Right atrium auricular region (tissue), 2 donors: ENCODE measurements at regions not wholly inside any gene's neighbourhood (a gene's known extent, or its start where the extent isn't known, plus 50 kb on each side); places are given as distances from the start of the nearest gene placed in this dataset.

ENCODE experiments used
- DNase-seq: peaks from one replicate; pipeline ENCODE4 v3.0.0-alpha.2; 2019; ENCODE audit warnings: low spot score
- H3K27ac ChIP-seq, 2 donors: fragments of 200-600 bp; sonication (generic); 1 replicate in 1 of 2; 2 replicates in 1 of 2; pipeline ENCODE4 v1.5.1; 2016 to 2019
- H3K27me3 ChIP-seq, 2 donors: fragments of 200-600 bp; sonication (generic); one replicate each; pipeline versions ENCODE4 v1.5.1 to v1.6.0; 2017 to 2019
- H3K36me3 ChIP-seq: fragments of 200-600 bp; sonication (generic); one replicate; pipeline ENCODE4 v1.5.1; 2016
- H3K4me1 ChIP-seq, 2 donors: fragments of 200-600 bp; sonication (generic); one replicate each; pipeline versions ENCODE4 v1.5.1 to v1.6.0; 2017 to 2019
- H3K4me3 ChIP-seq, 2 donors: fragments of 200-600 bp; sonication (generic); 1 replicate in 1 of 2; 2 replicates in 1 of 2; pipeline ENCODE4 v1.5.1; 2017 to 2019; ENCODE audit warnings: mild to moderate bottlenecking in 1 of 2, moderate library complexity in 1 of 2
- H3K9me3 ChIP-seq, 2 donors: fragments of 200-600 bp; sonication (generic); one replicate each; pipeline ENCODE4 v1.5.1; 2019
- CTCF ChIP-seq, 2 donors: fragments of 200-600 bp; sonication (generic); IDR thresholded peaks; one replicate each; pipeline ENCODE4 v1.5.1; 2019; ENCODE audit warnings: antibody characterized with exemption in 2 of 2

GRCh38 chr12:39105111-39105510, 199.7 kb upstream of the CPNE8 start:
- DNase-seq: no peak

GRCh38 chr12:39103552-39104165, 198.3 kb upstream of the CPNE8 start:
- TF ChIP-seq CTCF (IDR thresholded peaks at IDR 0.05): peak; percentile 59 to 87
- no peak overlapping the region for H3K27ac ChIP-seq
- H3K27me3 ChIP-seq: no peaks in the 10 kb centered on the region
- no peaks in the 10 kb centered on the region for H3K36me3 ChIP-seq
- H3K9me3 ChIP-seq: no peaks in the 10 kb centered on the region
- no peak for DNase-seq
- no peak overlapping the region for H3K4me3 ChIP-seq
- no peaks in the 10 kb centered on the region for H3K4me1 ChIP-seq

More at GRCh38 chr12:39105111-39105510, 199.7 kb upstream of the CPNE8 start:
- Histone ChIP-seq H3K4me1 (no peaks in the 10 kb centered on the region), H3K4me3 (no peak overlapping the region), H3K27me3 (no peaks in the 10 kb centered on the region), H3K36me3 (no peaks in the 10 kb centered on the region), H3K9me3 (no peaks in the 10 kb centered on the region), H3K27ac (no peak overlapping the region)
- no peak for TF ChIP-seq CTCF (IDR thresholded peaks at IDR 0.05)

- Histone ChIP-seq H3K4me3 (no peak overlapping the region), H3K4me1 (no peaks in the 10 kb centered on the region), H3K27ac (no peak overlapping the region), H3K9me3 (no peaks in the 10 kb centered on the region), H3K36me3 (no peaks in the 10 kb centered on the region), H3K27me3 (no peaks in the 10 kb centered on the region)
- no peak for TF ChIP-seq CTCF (IDR thresholded peaks at IDR 0.05)
- no peak for DNase-seq
These were observed 197.3 kb upstream of the CPNE8 start for GRCh38 chr12:39102474-39103209.

GRCh38 chr12:39095636-39096330, 190.4 kb upstream of the CPNE8 start:
- no peaks in the 10 kb centered on the region for H3K9me3 ChIP-seq
- no peaks in the 10 kb centered on the region for H3K36me3 ChIP-seq
- no peak for DNase-seq
- H3K4me1 ChIP-seq: no peaks in the 10 kb centered on the region
- H3K27ac ChIP-seq: no peak overlapping the region
- no peak for TF ChIP-seq CTCF (IDR thresholded peaks at IDR 0.05)
- H3K27me3 ChIP-seq: no peaks in the 10 kb centered on the region
- H3K4me3 ChIP-seq: no peak overlapping the region

- no peaks in the 10 kb centered on the region for H3K27me3 ChIP-seq
- H3K9me3 ChIP-seq: no peaks in the 10 kb centered on the region
- no peaks in the 10 kb centered on the region for H3K36me3 ChIP-seq
- H3K27ac ChIP-seq: no peak overlapping the region
- no peaks in the 10 kb centered on the region for H3K4me1 ChIP-seq
- no peak overlapping the region for H3K4me3 ChIP-seq
- DNase-seq: no peak
- no peak for TF ChIP-seq CTCF (IDR thresholded peaks at IDR 0.05)
These were observed 176.5 kb upstream of the CPNE8 start for GRCh38 chr12:39081910-39082309.
